GM19468 (cell line): ENCODE measurements at regions not wholly inside any gene's neighbourhood (a gene's known extent, or its start where the extent isn't known, plus 50 kb on each side); places are given as distances from the start of the nearest gene placed in this dataset.
"Not testable (repeated sequence)": the region's sequence is repeated elsewhere in the genome, so short reads cannot be mapped to it uniquely, and the experiment has no call there.

Experiments used
- ATAC-seq: cut with Tn5 transposase; IDR thresholded peaks from one replicate; pipeline ENCODE4 v1.9.1; 2021; ENCODE audit warnings: mild to moderate bottlenecking, moderate library complexity, moderate number of reproducible peaks; ENCODE audit not compliant: unreplicated experiment; ENCODE audit errors: extremely low read depth

DNA sequence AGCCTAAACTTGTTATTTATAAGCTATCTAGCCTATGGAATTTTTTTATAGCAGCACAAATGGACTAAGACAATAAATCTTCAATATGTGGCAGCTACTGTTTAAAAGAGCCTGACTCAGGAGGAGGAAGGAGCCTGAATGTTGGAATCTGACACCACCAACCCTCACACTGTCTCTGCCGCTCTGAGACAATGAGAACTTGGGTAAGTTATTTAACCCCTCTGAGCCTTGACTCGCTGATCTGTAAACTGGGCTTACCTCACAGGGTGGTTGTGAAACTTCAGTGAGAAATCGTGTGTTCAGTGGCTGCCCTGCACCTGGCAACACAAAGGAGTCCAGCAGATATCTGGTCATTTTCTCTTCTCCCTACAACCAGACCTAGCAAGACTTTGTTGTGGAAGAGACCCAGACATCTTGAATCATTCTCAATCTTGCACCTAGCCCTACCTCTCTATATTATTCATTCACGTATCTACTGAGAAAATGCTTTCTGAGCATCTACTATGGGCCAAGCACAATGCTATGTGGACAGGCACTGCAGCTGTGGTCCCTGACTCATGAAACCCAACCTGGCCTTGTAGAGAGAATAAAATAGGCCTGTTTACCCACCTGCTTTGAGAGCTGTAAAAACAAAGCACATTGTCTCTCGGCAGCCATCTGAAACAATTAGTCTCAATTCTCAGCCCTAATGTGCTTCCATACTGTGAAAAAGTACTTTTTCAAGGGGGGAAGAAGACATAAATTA is 81.9 kb upstream of the SLC25A36 start:
- no peak for ATAC-seq

DNA sequence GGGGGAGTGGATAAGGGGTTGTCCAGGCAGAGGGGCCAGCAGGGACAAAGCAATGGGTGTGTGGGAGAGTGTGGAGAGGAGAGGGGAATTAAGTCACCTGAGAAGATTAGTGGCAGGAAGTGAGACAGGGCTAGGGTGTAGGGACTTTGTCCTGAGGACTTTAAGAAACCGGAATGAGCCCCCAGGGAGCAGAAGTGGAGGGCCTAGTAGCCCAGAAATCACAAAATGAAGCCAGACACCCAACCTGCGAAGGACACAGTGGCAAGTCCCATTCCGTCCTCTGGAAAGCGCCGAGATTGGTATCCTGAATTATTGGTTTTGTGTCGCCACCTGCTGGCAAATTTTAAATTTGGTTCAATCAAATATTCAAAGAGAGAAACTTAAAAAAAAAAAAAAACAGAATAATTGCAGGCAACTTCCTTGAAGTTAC is 78.0 kb upstream of the SLC25A36 start:
- no peak for ATAC-seq

GRCh38 chr3:140870351-140870750 is 71.3 kb upstream of the SLC25A36 start:
- no peak for ATAC-seq

GRCh38 chr3:140871022-140871421 is 70.6 kb upstream of the SLC25A36 start:
- no peak for ATAC-seq

DNA sequence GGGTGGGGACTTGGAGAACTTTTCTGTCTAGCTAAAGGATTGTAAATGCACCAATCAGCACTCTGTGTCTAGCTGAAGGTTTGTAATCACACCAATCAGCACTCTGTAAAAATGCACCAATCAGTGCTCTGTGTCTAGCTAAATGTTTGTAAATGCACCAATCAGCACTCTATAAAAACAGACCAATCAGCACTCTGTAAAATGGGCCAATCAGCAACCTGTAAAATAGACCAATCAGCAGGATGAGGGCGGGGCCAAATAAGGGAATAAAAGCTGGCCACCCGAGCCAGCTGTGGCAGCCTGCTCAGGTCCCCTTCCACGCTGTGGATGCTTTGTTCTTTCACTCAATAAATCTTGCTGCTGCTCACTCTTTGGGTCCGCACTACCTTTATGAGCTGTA is 69.5 kb upstream of the SLC25A36 start:
- ATAC-seq: not testable (repeated sequence)

- no peak for ATAC-seq
Observed at GRCh38 chr3:140883428-140884040, 58.1 kb upstream of the SLC25A36 start.

- ATAC-seq: not testable (repeated sequence)
Observed at GRCh38 chr3:140885697-140886096, 55.9 kb upstream of the SLC25A36 start.
